T-helper 1 cell treated with Interleukin-12 subunit alpha and Interleukin-12 subunit beta and Interleukin-4 antibody, amounts not matched to agents 30 μg/mL and 1 μg/mL, for 36 hours (primary cell): ENCODE measurements at regions not wholly inside any gene's neighbourhood (a gene's known extent, or its start where the extent isn't known, plus 50 kb on each side); places are given as distances from the start of the nearest gene placed in this dataset.

ENCODE experiments used
- H3K27ac Mint-ChIP-seq: one replicate; pipeline ENCODE4 v1.8.0; 2021; ENCODE audit warnings: mild to moderate bottlenecking, mixed read lengths
- H3K27me3 Mint-ChIP-seq: one replicate; pipeline ENCODE4 v1.8.0; 2021; ENCODE audit warnings: low read depth, mixed read lengths
- H3K36me3 Mint-ChIP-seq: one replicate; pipeline ENCODE4 v1.8.0; 2021; ENCODE audit warnings: low read depth, mixed read lengths
- H3K4me1 Mint-ChIP-seq: one replicate; pipeline ENCODE4 v1.8.0; 2021; ENCODE audit warnings: low read depth, mixed read lengths
- H3K4me3 Mint-ChIP-seq: one replicate; pipeline ENCODE4 v1.8.0; 2021; ENCODE audit warnings: mild to moderate bottlenecking, moderate library complexity, mixed read lengths
- H3K9me3 Mint-ChIP-seq: one replicate; pipeline ENCODE4 v1.8.0; 2021; ENCODE audit warnings: mixed read lengths

GRCh38 chr2:129263939-129264338, 715.5 kb upstream of the RAB6C start:
- no peaks in the 10 kb centered on the region for H3K36me3 Mint-ChIP-seq
- H3K4me3 Mint-ChIP-seq: no peak overlapping the region
- no peaks in the 10 kb centered on the region for H3K27me3 Mint-ChIP-seq
- H3K9me3 Mint-ChIP-seq: peaks cover 21% of the 10 kb centered on the region
- H3K4me1 Mint-ChIP-seq: no peaks in the 10 kb centered on the region
- no peak overlapping the region for H3K27ac Mint-ChIP-seq

- no peak overlapping the region for H3K27ac Mint-ChIP-seq
- H3K4me3 Mint-ChIP-seq: no peak overlapping the region
- no peaks in the 10 kb centered on the region for H3K27me3 Mint-ChIP-seq
- peaks cover 20% of the 10 kb centered on the region for H3K9me3 Mint-ChIP-seq
- no peaks in the 10 kb centered on the region for H3K4me1 Mint-ChIP-seq
- H3K36me3 Mint-ChIP-seq: no peaks in the 10 kb centered on the region
Observed at GRCh38 chr2:129267559-129267958, 711.9 kb upstream of the RAB6C start.

GRCh38 chr2:129273266-129274037, 706.0 kb upstream of the RAB6C start:
- Mint-ChIP-seq H3K27me3 (no peaks in the 10 kb centered on the region), H3K4me1 (no peaks in the 10 kb centered on the region), H3K4me3 (no peak overlapping the region), H3K9me3 (peaks cover 7% of the 10 kb centered on the region), H3K27ac (no peak overlapping the region), H3K36me3 (no peaks in the 10 kb centered on the region)

GRCh38 chr2:129274038-129274415, 705.4 kb upstream of the RAB6C start:
- no peak overlapping the region for H3K27ac Mint-ChIP-seq
- H3K9me3 Mint-ChIP-seq: peaks cover 7% of the 10 kb centered on the region
- no peaks in the 10 kb centered on the region for H3K4me1 Mint-ChIP-seq
- H3K36me3 Mint-ChIP-seq: no peaks in the 10 kb centered on the region
- H3K27me3 Mint-ChIP-seq: no peaks in the 10 kb centered on the region
- no peak overlapping the region for H3K4me3 Mint-ChIP-seq

GRCh38 chr2:129274918-129275317, 704.5 kb upstream of the RAB6C start:
- no peak overlapping the region for H3K27ac Mint-ChIP-seq
- peaks cover 7% of the 10 kb centered on the region for H3K9me3 Mint-ChIP-seq
- no peaks in the 10 kb centered on the region for H3K36me3 Mint-ChIP-seq
- H3K4me1 Mint-ChIP-seq: no peaks in the 10 kb centered on the region
- H3K27me3 Mint-ChIP-seq: no peaks in the 10 kb centered on the region
- H3K4me3 Mint-ChIP-seq: no peak overlapping the region

GRCh38 chr2:129275706-129276105, 703.8 kb upstream of the RAB6C start:
- H3K27ac Mint-ChIP-seq: no peak overlapping the region
- H3K27me3 Mint-ChIP-seq: no peaks in the 10 kb centered on the region
- no peak overlapping the region for H3K4me3 Mint-ChIP-seq
- no peaks in the 10 kb centered on the region for H3K36me3 Mint-ChIP-seq
- H3K4me1 Mint-ChIP-seq: no peaks in the 10 kb centered on the region
- H3K9me3 Mint-ChIP-seq: no peaks in the 10 kb centered on the region

GRCh38 chr2:129276978-129277584, 702.4 kb upstream of the RAB6C start:
- Mint-ChIP-seq H3K27me3 (no peaks in the 10 kb centered on the region), H3K36me3 (no peaks in the 10 kb centered on the region), H3K4me1 (no peaks in the 10 kb centered on the region), H3K9me3 (no peaks in the 10 kb centered on the region), H3K4me3 (no peak overlapping the region), H3K27ac (no peak overlapping the region)

GRCh38 chr2:129277585-129277981, 701.9 kb upstream of the RAB6C start:
- Mint-ChIP-seq H3K9me3 (no peaks in the 10 kb centered on the region), H3K4me1 (no peaks in the 10 kb centered on the region), H3K4me3 (no peak overlapping the region), H3K27ac (no peak overlapping the region), H3K36me3 (no peaks in the 10 kb centered on the region), H3K27me3 (no peaks in the 10 kb centered on the region)

- Mint-ChIP-seq H3K27me3 (no peaks in the 10 kb centered on the region), H3K36me3 (no peaks in the 10 kb centered on the region), H3K4me3 (no peak overlapping the region), H3K9me3 (no peaks in the 10 kb centered on the region), H3K27ac (no peak overlapping the region), H3K4me1 (no peaks in the 10 kb centered on the region)
Observed at GRCh38 chr2:129281791-129282530, 697.5 kb upstream of the RAB6C start.

- no peaks in the 10 kb centered on the region for H3K36me3 Mint-ChIP-seq
- H3K27me3 Mint-ChIP-seq: no peaks in the 10 kb centered on the region
- H3K4me3 Mint-ChIP-seq: no peak overlapping the region
- H3K27ac Mint-ChIP-seq: no peak overlapping the region
- no peaks in the 10 kb centered on the region for H3K4me1 Mint-ChIP-seq
- H3K9me3 Mint-ChIP-seq: no peaks in the 10 kb centered on the region
Observed at GRCh38 chr2:129285012-129285411, 694.5 kb upstream of the RAB6C start.

- Mint-ChIP-seq H3K4me1 (no peaks in the 10 kb centered on the region), H3K9me3 (peaks cover 15% of the 10 kb centered on the region), H3K4me3 (no peak overlapping the region), H3K36me3 (no peaks in the 10 kb centered on the region), H3K27me3 (no peaks in the 10 kb centered on the region), H3K27ac (no peak overlapping the region)
Observed at GRCh38 chr2:129293326-129293725, 686.1 kb upstream of the RAB6C start.

- no peaks in the 10 kb centered on the region for H3K27me3 Mint-ChIP-seq
- no peak overlapping the region for H3K27ac Mint-ChIP-seq
- no peak overlapping the region for H3K4me3 Mint-ChIP-seq
- H3K4me1 Mint-ChIP-seq: no peaks in the 10 kb centered on the region
- H3K9me3 Mint-ChIP-seq: peaks cover 10% of the 10 kb centered on the region
- H3K36me3 Mint-ChIP-seq: no peaks in the 10 kb centered on the region
Observed at GRCh38 chr2:129296396-129296795, 683.1 kb upstream of the RAB6C start.

GRCh38 chr2:129296806-129297205, 682.7 kb upstream of the RAB6C start:
- no peak overlapping the region for H3K4me3 Mint-ChIP-seq
- no peaks in the 10 kb centered on the region for H3K36me3 Mint-ChIP-seq
- H3K27ac Mint-ChIP-seq: no peak overlapping the region
- H3K4me1 Mint-ChIP-seq: no peaks in the 10 kb centered on the region
- no peaks in the 10 kb centered on the region for H3K27me3 Mint-ChIP-seq
- H3K9me3 Mint-ChIP-seq: peaks cover 10% of the 10 kb centered on the region

- H3K4me1 Mint-ChIP-seq: no peaks in the 10 kb centered on the region
- no peak overlapping the region for H3K4me3 Mint-ChIP-seq
- H3K27ac Mint-ChIP-seq: no peak overlapping the region
- H3K9me3 Mint-ChIP-seq: peaks cover 10% of the 10 kb centered on the region
- no peaks in the 10 kb centered on the region for H3K27me3 Mint-ChIP-seq
- H3K36me3 Mint-ChIP-seq: no peaks in the 10 kb centered on the region
Observed at GRCh38 chr2:129297430-129297829, 682.0 kb upstream of the RAB6C start.

GRCh38 chr2:129299338-129299737, 680.1 kb upstream of the RAB6C start:
- Mint-ChIP-seq H3K27me3 (no peaks in the 10 kb centered on the region), H3K9me3 (peaks cover 2% of the 10 kb centered on the region), H3K27ac (no peak overlapping the region), H3K4me1 (no peaks in the 10 kb centered on the region), H3K4me3 (no peak overlapping the region), H3K36me3 (no peaks in the 10 kb centered on the region)
